KMS-11 (cell line): ENCODE measurements at regions not wholly inside any gene's neighbourhood (a gene's known extent, or its start where the extent isn't known, plus 50 kb on each side); places are given as distances from the start of the nearest gene placed in this dataset.

Experiments
- H2AFZ ChIP-seq: fragments of 200-600 bp; sonication (generic); 2 replicates; pipeline ENCODE4 v1.6.1; 2016; ENCODE audit warnings: antibody characterized with exemption, mixed run types, low read depth
- H3K27ac ChIP-seq: fragments of 200-600 bp; sonication (generic); 2 replicates; pipeline ENCODE4 v1.6.1; 2016; ENCODE audit warnings: mild to moderate bottlenecking, mixed run types
- H3K27me3 ChIP-seq: fragments of 200-600 bp; sonication (generic); 2 replicates; pipeline ENCODE4 v1.6.1; 2017; ENCODE audit warnings: mild to moderate bottlenecking, low read depth, mixed run types, moderate library complexity; ENCODE audit not compliant: insufficient read depth
- H3K36me3 ChIP-seq: fragments of 200-600 bp; sonication (generic); 2 replicates; pipeline ENCODE4 v1.6.1; 2017; ENCODE audit warnings: mild to moderate bottlenecking, mixed run types; ENCODE audit not compliant: insufficient read depth
- H3K4me1 ChIP-seq: fragments of 200-600 bp; sonication (generic); 2 replicates; pipeline ENCODE4 v1.6.1; 2016; ENCODE audit warnings: mild to moderate bottlenecking, low read depth, mixed run types; ENCODE audit not compliant: poor library complexity, severe bottlenecking
- H3K4me2 ChIP-seq: fragments of 200-600 bp; sonication (generic); 2 replicates; pipeline ENCODE4 v1.7.0; 2016; ENCODE audit warnings: mild to moderate bottlenecking, mixed run types
- H3K4me3 ChIP-seq: fragments of 200-600 bp; sonication (generic); IDR thresholded peaks from 2 replicates; pipeline ENCODE4 v1.6.1; 2017; ENCODE audit warnings: low read depth, low read length, mixed read lengths; ENCODE audit not compliant: insufficient read depth
- H3K79me2 ChIP-seq: fragments of 200-600 bp; sonication (generic); 2 replicates; pipeline ENCODE4 v1.6.1; 2016; ENCODE audit warnings: low read depth, mixed run types; ENCODE audit not compliant: insufficient read depth
- H3K9ac ChIP-seq: fragments of 200-600 bp; sonication (generic); 2 replicates; pipeline ENCODE4 v1.6.1; 2016; ENCODE audit warnings: mild to moderate bottlenecking, mixed run types
- H4K20me1 ChIP-seq: fragments of 200-600 bp; sonication (generic); 2 replicates; pipeline ENCODE4 v1.6.1; 2016; ENCODE audit warnings: mild to moderate bottlenecking, mixed run types; ENCODE audit not compliant: insufficient read depth
- CTCF ChIP-seq: fragments of 200-600 bp; sonication (generic); conservative IDR thresholded peaks from 2 replicates; pipeline ENCODE4 v1.6.1; 2017; ENCODE audit warnings: low read depth, mild to moderate bottlenecking, antibody characterized with exemption, low read length, moderate library complexity, mixed read lengths

DNA sequence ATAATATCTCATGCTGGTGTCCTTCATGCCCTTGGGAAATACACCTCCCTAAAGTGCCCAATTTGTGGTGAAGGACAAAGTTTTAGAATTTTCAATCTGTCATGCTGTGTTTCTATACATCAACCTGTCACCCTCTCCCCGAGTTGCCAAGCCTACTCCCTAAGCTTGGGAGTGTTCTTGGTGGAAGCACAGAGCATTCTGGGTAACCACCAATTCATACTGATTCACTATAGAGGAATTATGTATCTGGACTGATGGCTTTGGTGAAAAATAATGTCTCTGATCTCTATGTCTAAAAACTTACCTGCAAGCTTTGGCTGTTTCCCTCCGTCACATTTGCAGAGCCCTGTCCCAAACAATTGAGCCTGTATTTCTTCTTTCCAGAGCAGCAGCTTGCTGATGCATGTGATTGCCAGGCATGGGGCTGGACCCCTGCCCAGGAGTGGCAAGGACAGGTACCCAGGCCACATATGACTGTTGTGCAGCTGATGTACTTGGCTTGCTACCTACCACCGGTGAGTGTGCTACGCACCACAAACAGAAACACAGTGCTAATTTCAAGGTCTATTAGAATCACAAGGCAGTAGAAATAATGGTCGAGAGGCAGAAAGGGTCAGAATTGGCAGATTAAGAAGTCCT is 202.8 kb upstream of the CITED2 start:
- Histone ChIP-seq H2AFZ (no peak overlapping the region), H3K27me3 (no peaks in the 10 kb centered on the region), H3K36me3 (no peaks in the 10 kb centered on the region), H3K79me2 (no peaks in the 10 kb centered on the region), H3K27ac (no peak overlapping the region), H3K9ac (no peak overlapping the region), H4K20me1 (no peaks in the 10 kb centered on the region), H3K4me3 (no peak overlapping the region), H3K4me2 (no peak overlapping the region), H3K4me1 (peaks cover 28% of the 10 kb centered on the region)
- TF ChIP-seq CTCF, result no peak

- Histone ChIP-seq H3K27ac (no peak overlapping the region), H3K4me2 (no peak overlapping the region), H3K36me3 (no peaks in the 10 kb centered on the region), H3K27me3 (no peaks in the 10 kb centered on the region), H3K9ac (no peak overlapping the region), H4K20me1 (no peaks in the 10 kb centered on the region), H3K79me2 (no peaks in the 10 kb centered on the region), H3K4me1 (peaks cover 5% of the 10 kb centered on the region), H3K4me3 (no peak overlapping the region), H2AFZ (no peak overlapping the region; the same call in 1 of the 2 replicates)
- TF ChIP-seq CTCF, result no peak
Measured at GRCh38 chr6:139572001-139572400, 197.6 kb upstream of the CITED2 start.

DNA sequence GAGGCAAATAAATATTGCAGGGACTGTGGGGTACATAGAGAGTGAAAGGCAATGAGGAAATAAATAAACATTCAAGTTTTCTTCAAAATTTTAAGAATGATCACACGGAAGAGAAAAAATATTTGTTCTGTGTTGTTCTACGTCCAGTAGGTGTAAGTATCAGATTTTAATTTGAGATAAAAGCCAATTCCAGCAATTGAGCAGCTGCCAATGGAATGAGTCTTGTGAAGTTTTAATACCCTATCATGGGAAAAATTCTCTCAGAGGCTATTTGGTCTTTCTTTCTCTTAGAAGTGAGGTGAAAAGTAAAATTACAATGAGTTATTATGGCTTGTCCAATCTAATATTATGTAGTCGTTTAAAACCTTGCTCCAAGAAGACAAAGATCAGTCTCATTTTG is 195.7 kb upstream of the CITED2 start:
- H2AFZ ChIP-seq, result no peak overlapping the region
- H3K36me3 ChIP-seq, result no peaks in the 10 kb centered on the region
- H3K4me2 ChIP-seq, result no peak overlapping the region

GRCh38 chr6:139569566-139569965 is 195.1 kb upstream of the CITED2 start:
- H3K4me1 ChIP-seq, result peaks cover 5% of the 10 kb centered on the region
- no peak overlapping the region for H3K4me2 ChIP-seq
- no peak for TF ChIP-seq CTCF
- no peak overlapping the region for H3K9ac ChIP-seq
- no peak overlapping the region for H3K27ac ChIP-seq
- H3K79me2 ChIP-seq, result no peaks in the 10 kb centered on the region
- no peaks in the 10 kb centered on the region for H3K27me3 ChIP-seq
- no peaks in the 10 kb centered on the region for H4K20me1 ChIP-seq
- H3K4me3 ChIP-seq, result no peak overlapping the region
- H2AFZ ChIP-seq, result no peak overlapping the region
- no peaks in the 10 kb centered on the region for H3K36me3 ChIP-seq

More for the DNA sequence above, 195.7 kb upstream of the CITED2 start:
- H3K27me3 ChIP-seq, result no peaks in the 10 kb centered on the region
- H3K4me1 ChIP-seq, result peaks cover 5% of the 10 kb centered on the region
- no peak overlapping the region for H3K27ac ChIP-seq
- no peak for TF ChIP-seq CTCF
- no peak overlapping the region for H3K4me3 ChIP-seq
- H3K79me2 ChIP-seq, result no peaks in the 10 kb centered on the region
- no peak overlapping the region for H3K9ac ChIP-seq
- H4K20me1 ChIP-seq, result no peaks in the 10 kb centered on the region
